HG03575 (cell line): ENCODE measurements at regions not wholly inside any gene's neighbourhood (a gene's known extent, or its start where the extent isn't known, plus 50 kb on each side); places are given as distances from the start of the nearest gene placed in this dataset.

Experiments
- ATAC-seq: cut with Tn5 transposase; IDR thresholded peaks from one replicate; pipeline ENCODE4 v1.9.1; 2021; ENCODE audit not compliant: unreplicated experiment, insufficient number of reproducible peaks, low FRiP score; ENCODE audit errors: extremely low read depth

- no peak for ATAC-seq
Measured at GRCh38 chr18:55097456-55098170, 138.4 kb upstream of the CCDC68 start.

GRCh38 chr18:55096263-55096951, 137.1 kb upstream of the CCDC68 start:
- ATAC-seq: no peak

- ATAC-seq: no peak
Measured at GRCh38 chr18:55095584-55095983, 136.3 kb upstream of the CCDC68 start.

GRCh38 chr18:55093808-55094207, 134.5 kb upstream of the CCDC68 start:
- no peak for ATAC-seq

GRCh38 chr18:55093295-55093694, 134.0 kb upstream of the CCDC68 start:
- no peak for ATAC-seq

GRCh38 chr18:55092166-55092565, 132.9 kb upstream of the CCDC68 start:
- no peak for ATAC-seq

GRCh38 chr18:55090564-55091188, 131.4 kb upstream of the CCDC68 start:
- ATAC-seq: no peak

GRCh38 chr18:55089610-55090009, 130.3 kb upstream of the CCDC68 start:
- no peak for ATAC-seq

- no peak for ATAC-seq
Measured at GRCh38 chr18:55088561-55088960, 129.3 kb upstream of the CCDC68 start.

GRCh38 chr18:55088000-55088401, 128.7 kb upstream of the CCDC68 start:
- ATAC-seq: no peak

GRCh38 chr18:55086906-55087305, 127.6 kb upstream of the CCDC68 start:
- ATAC-seq: no peak

- ATAC-seq: no peak
Measured at GRCh38 chr18:55085557-55086285, 126.5 kb upstream of the CCDC68 start.

- no peak for ATAC-seq
Measured at GRCh38 chr18:55084550-55084949, 125.3 kb upstream of the CCDC68 start.

- ATAC-seq: no peak
Measured at GRCh38 chr18:55083461-55083860, 124.2 kb upstream of the CCDC68 start.

- ATAC-seq: no peak
Measured at GRCh38 chr18:55079481-55080355, 120.5 kb upstream of the CCDC68 start.

GRCh38 chr18:55079067-55079466, 119.8 kb upstream of the CCDC68 start:
- ATAC-seq: no peak

GRCh38 chr18:55078303-55078932, 119.2 kb upstream of the CCDC68 start:
- no peak for ATAC-seq

GRCh38 chr18:55076643-55077218, 117.5 kb upstream of the CCDC68 start:
- no peak for ATAC-seq
